PC-9 (cell line): ENCODE measurements at regions not wholly inside any gene's neighbourhood (a gene's known extent, or its start where the extent isn't known, plus 50 kb on each side); places are given as distances from the start of the nearest gene placed in this dataset.
A peak's percentile ranks its signal among the peaks of the same experiment; 100 is the strongest.

ENCODE experiments used
- BruUV-seq: library from RNA; stranded (reverse); fragments of 400-500 nt; replicated peaks from 2 replicates; lab custom pipeline; 2021; lab: Mats Ljungman, UMichigan
- CTCF ChIA-PET: fragments of 300-600 bp; sonication (Branson Sonifier 250); formaldehyde crosslinking; loops from one replicate; lab custom pipeline; 2022; ENCODE audit warnings: antibody characterized with exemption; lab: Charles Lee
- POLR2A ChIA-PET: fragments of 300-600 bp; sonication (Branson Sonifier 250); formaldehyde crosslinking; loops from one replicate; lab custom pipeline; 2022; ENCODE audit warnings: antibody characterized with exemption; ENCODE audit not compliant: unreplicated experiment; lab: Charles Lee
- DNase-seq, 2 experiments: peaks; one replicate each; pipeline versions ENCODE4 v3.0.0 to v3.0.0-alpha.2; 2015 to 2022; ENCODE audit warnings: mixed read lengths in 1 of 2
- H2AFZ ChIP-seq: fragments of 200-600 bp; sonication (generic); 2 replicates; pipeline ENCODE4 v1.8.1; 2017; ENCODE audit warnings: antibody characterized with exemption
- H3F3A ChIP-seq: fragments of 200-600 bp; sonication (generic); 2 replicates; pipeline ENCODE4 v1.8.1; 2017; ENCODE audit warnings: antibody characterized with exemption, mild to moderate bottlenecking, low read depth; ENCODE audit not compliant: insufficient read depth
- H3K27ac ChIP-seq: fragments of 200-600 bp; sonication (generic); 2 replicates; pipeline ENCODE4 v1.6.1; 2016; ENCODE audit warnings: mixed run types
- H3K27me3 ChIP-seq: fragments of 200-600 bp; sonication (generic); 2 replicates; pipeline ENCODE4 v1.6.1; 2016; ENCODE audit warnings: low read depth, mixed run types; ENCODE audit not compliant: insufficient read depth
- H3K36me3 ChIP-seq: fragments of 200-600 bp; sonication (generic); 2 replicates; pipeline ENCODE4 v1.6.1; 2016; ENCODE audit warnings: low read depth, mixed run types
- H3K4me1 ChIP-seq: fragments of 200-600 bp; sonication (generic); replicated peaks from 2 replicates; pipeline ENCODE4 v1.6.1; 2016; ENCODE audit warnings: mixed run types; ENCODE audit not compliant: insufficient read depth
- H3K4me2 ChIP-seq: fragments of 200-600 bp; sonication (generic); 2 replicates; pipeline ENCODE4 v1.6.1; 2017; ENCODE audit warnings: mixed run types
- H3K4me3 ChIP-seq: fragments of 200-600 bp; sonication (generic); 2 replicates; pipeline ENCODE4 v1.6.1; 2016; ENCODE audit warnings: mixed run types
- H3K79me2 ChIP-seq: fragments of 200-600 bp; sonication (generic); 2 replicates; pipeline ENCODE4 v1.6.1; 2017; ENCODE audit warnings: low read depth, mixed run types
- H3K9me2 ChIP-seq: fragments of 200-600 bp; sonication (generic); 2 replicates; pipeline ENCODE4 v1.8.1; 2017; ENCODE audit warnings: mild to moderate bottlenecking; ENCODE audit not compliant: insufficient read depth
- H3K9me3 ChIP-seq: fragments of 200-600 bp; sonication (generic); 2 replicates; pipeline ENCODE4 v1.8.1; 2016; ENCODE audit warnings: low read depth; ENCODE audit not compliant: insufficient read depth
- H4K20me1 ChIP-seq: fragments of 200-600 bp; sonication (generic); 2 replicates; pipeline ENCODE4 v1.8.1; 2017; ENCODE audit not compliant: insufficient read depth
- CTCF ChIP-seq: fragments of 200-600 bp; sonication (generic); conservative IDR thresholded peaks from 2 replicates; pipeline ENCODE4 v1.6.1; 2017; ENCODE audit warnings: mixed run types, antibody characterized with exemption, mild to moderate bottlenecking, moderate library complexity
- EZH2 ChIP-seq: fragments of 200-600 bp; sonication (generic); IDR thresholded peaks from 2 replicates; pipeline ENCODE4 v1.8.0; 2017; ENCODE audit warnings: antibody characterized with exemption, low read depth
- intact Hi-C: fragments of 100-400 bp; cut with micrococcal nuclease; formaldehyde crosslinking; loops from one replicate; pipeline ENCODE4 v1.10.0; 2022; ENCODE audit not compliant: unreplicated experiment

- CTCF ChIA-PET: no interaction called here
- intact Hi-C loops: loop anchor here (2.0 to 5.0 kb wide), 2 partner anchors 352 to 1059 kb away; no protein-coding TSS in a partner anchor
- TF ChIP-seq CTCF: peak; percentile 73
- TF ChIP-seq EZH2: no peak
These were observed 1157.2 kb downstream of the OLFM4 start for GRCh38 chr13:54185785-54186184.

GRCh38 chr13:54187461-54187860, 1158.8 kb downstream of the OLFM4 start:
- Histone ChIP-seq H2AFZ (no peak overlapping the region), H3K27ac (no peak overlapping the region), H3K36me3 (no peaks in the 10 kb centered on the region), H3K4me1 (peaks cover 10% of the 10 kb centered on the region; the same call in 1 of the 2 replicates), H3K27me3 (no peaks in the 10 kb centered on the region), H3K9me2 (no peaks in the 10 kb centered on the region), H3K4me2 (no peak overlapping the region), H3K4me3 (no peak overlapping the region), H3F3A (no peaks in the 10 kb centered on the region), H3K9me3 (no peaks in the 10 kb centered on the region), H3K79me2 (no peaks in the 10 kb centered on the region), H4K20me1 (no peaks in the 10 kb centered on the region)
- CTCF ChIA-PET: no interaction called here
- BruUV-seq: no TSS peak
- POLR2A ChIA-PET: no interaction called here
- no peak for DNase-seq
- intact Hi-C loops: loop anchor here (5.0 kb wide), 1 partner anchor 350 kb away; no protein-coding TSS in a partner anchor
- TF ChIP-seq CTCF: no peak
- TF ChIP-seq EZH2: no peak

More at GRCh38 chr13:54185785-54186184, 1157.2 kb downstream of the OLFM4 start:
- H3K9me3 ChIP-seq: no peaks in the 10 kb centered on the region
- no peaks in the 10 kb centered on the region for H3K27me3 ChIP-seq
- H3K4me2 ChIP-seq: no peak overlapping the region
- DNase-seq: peak; percentile 13 to 35
- H3K79me2 ChIP-seq: no peaks in the 10 kb centered on the region
- no peaks in the 10 kb centered on the region for H4K20me1 ChIP-seq
- POLR2A ChIA-PET: no interaction called here
- no peaks in the 10 kb centered on the region for H3F3A ChIP-seq
- no peak overlapping the region; the same call in 1 of the 2 replicates for H2AFZ ChIP-seq
- H3K27ac ChIP-seq: no peak overlapping the region
- H3K36me3 ChIP-seq: no peaks in the 10 kb centered on the region
- H3K4me3 ChIP-seq: no peak overlapping the region
- peaks cover 10% of the 10 kb centered on the region; the same call in 1 of the 2 replicates for H3K4me1 ChIP-seq
- no TSS peak for BruUV-seq
- no peaks in the 10 kb centered on the region for H3K9me2 ChIP-seq

- no peaks in the 10 kb centered on the region for H3K79me2 ChIP-seq
- POLR2A ChIA-PET: no interaction called here
- no peak overlapping the region for H3K4me3 ChIP-seq
- CTCF ChIA-PET: no interaction called here
- H4K20me1 ChIP-seq: no peaks in the 10 kb centered on the region
- BruUV-seq: no TSS peak
- H2AFZ ChIP-seq: no peak overlapping the region
- peaks cover 2% of the 10 kb centered on the region; the same call in 1 of the 2 replicates for H3K4me1 ChIP-seq
- H3K4me2 ChIP-seq: no peak overlapping the region
- DNase-seq: no peak
- intact Hi-C loops: no loop called here
- no peaks in the 10 kb centered on the region for H3K27me3 ChIP-seq
- no peaks in the 10 kb centered on the region for H3K36me3 ChIP-seq
- H3K9me3 ChIP-seq: no peaks in the 10 kb centered on the region
- H3F3A ChIP-seq: no peaks in the 10 kb centered on the region
- no peaks in the 10 kb centered on the region for H3K9me2 ChIP-seq
- TF ChIP-seq EZH2 (no peak), CTCF (no peak)
- no peak overlapping the region for H3K27ac ChIP-seq
These were observed 1165.8 kb downstream of the OLFM4 start for GRCh38 chr13:54194233-54195024.
